Smooth muscle cell (in vitro differentiated cells): ENCODE measurements at regions not wholly inside any gene's neighbourhood (a gene's known extent, or its start where the extent isn't known, plus 50 kb on each side); places are given as distances from the start of the nearest gene placed in this dataset.

Experiments
- DNase-seq: peaks from one replicate; lab custom pipeline; 2025; ENCODE audit not compliant: unreplicated experiment; lab: John Stamatoyannopoulos, UW
- H2AFZ ChIP-seq: fragments of 200-600 bp; sonication (generic); 2 replicates; pipeline ENCODE4 v1.6.0; 2016; ENCODE audit warnings: antibody characterized with exemption, low read depth, mild to moderate bottlenecking
- H3F3A ChIP-seq: fragments of 200-600 bp; sonication (generic); 2 replicates; pipeline ENCODE4 v1.6.0; 2017; ENCODE audit warnings: antibody characterized with exemption, low read depth
- H3K27ac ChIP-seq: fragments of 200-600 bp; sonication (generic); 2 replicates; pipeline ENCODE4 v1.5.1; 2016; ENCODE audit warnings: low read depth, mild to moderate bottlenecking
- H3K27me3 ChIP-seq: fragments of 200-600 bp; sonication (generic); 2 replicates; pipeline ENCODE4 v1.6.1; 2016; ENCODE audit warnings: low read depth, mild to moderate bottlenecking
- H3K36me3 ChIP-seq: fragments of 200-600 bp; sonication (generic); 2 replicates; pipeline ENCODE4 v1.5.1; 2016; ENCODE audit warnings: low read depth
- H3K4me1 ChIP-seq: fragments of 200-600 bp; sonication (generic); 2 replicates; pipeline ENCODE4 v1.5.1; 2016; ENCODE audit warnings: low read depth
- H3K4me2 ChIP-seq: fragments of 200-600 bp; sonication (generic); 2 replicates; pipeline ENCODE4 v1.6.0; 2016; ENCODE audit warnings: mild to moderate bottlenecking
- H3K4me3 ChIP-seq: fragments of 200-600 bp; sonication (generic); 2 replicates; pipeline ENCODE4 v1.5.1; 2016; ENCODE audit warnings: mild to moderate bottlenecking
- H3K79me2 ChIP-seq: fragments of 200-600 bp; sonication (generic); 2 replicates; pipeline ENCODE4 v1.6.0; 2016; ENCODE audit warnings: low read depth, mild to moderate bottlenecking
- H3K9ac ChIP-seq: fragments of 200-600 bp; sonication (generic); 2 replicates; pipeline ENCODE4 v1.6.0; 2016; ENCODE audit warnings: low read depth
- H3K9me3 ChIP-seq: fragments of 200-600 bp; sonication (generic); replicated peaks from 2 replicates; pipeline ENCODE4 v1.5.1; 2016; ENCODE audit warnings: low read depth
- H4K20me1 ChIP-seq: fragments of 200-600 bp; sonication (generic); 2 replicates; pipeline ENCODE4 v1.6.0; 2016; ENCODE audit warnings: low read depth
- WGBS: methylation state at CpG from one replicate; pipeline ENCODE4 v1.1.7; 2016; ENCODE audit warnings: low lambda C conversion rate; 5-methylcytosine and 5-hydroxymethylcytosine counted together
- TF ChIP-seq, protein P1 (sequence below): fragments of 200-600 bp; sonication (generic); IDR thresholded peaks from 2 replicates; pipeline ENCODE4 v1.5.1; 2017; ENCODE audit warnings: borderline replicate concordance, mild to moderate bottlenecking, antibody characterized with exemption; ENCODE audit not compliant: insufficient read depth, poor library complexity, severe bottlenecking

DNA sequence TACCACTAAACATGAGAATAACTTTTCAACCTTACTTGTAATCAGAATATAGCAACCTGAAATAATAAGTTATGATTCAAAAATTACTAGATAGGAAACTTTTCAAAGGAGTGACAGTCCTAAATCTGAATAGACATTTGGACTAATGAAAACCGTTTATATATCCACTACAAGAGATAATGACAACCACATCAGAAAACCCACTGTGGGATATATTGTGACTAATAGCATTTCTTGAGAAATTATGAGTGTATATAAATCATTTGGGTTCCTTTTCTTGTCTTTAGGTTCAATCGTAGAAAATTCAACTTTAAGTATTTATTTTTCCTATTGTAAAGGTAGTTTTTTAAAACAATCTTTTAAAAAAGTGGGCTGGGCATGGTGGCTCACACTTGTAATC, 170.2 kb upstream of the PRSS58 start:
- Histone ChIP-seq H3F3A (no peaks in the 10 kb centered on the region), H3K4me2 (no peak overlapping the region), H3K27me3 (no peaks in the 10 kb centered on the region), H3K4me3 (no peak overlapping the region), H3K36me3 (no peaks in the 10 kb centered on the region), H4K20me1 (no peaks in the 10 kb centered on the region), H3K9ac (no peak overlapping the region), H3K9me3 (no peaks in the 10 kb centered on the region), H2AFZ (no peak overlapping the region), H3K79me2 (no peaks in the 10 kb centered on the region), H3K4me1 (no peaks in the 10 kb centered on the region), H3K27ac (no peak overlapping the region)
- DNase-seq: no peak
- 52% methylated on average over 2 of the region's 2 CpGs for WGBS
- TF ChIP-seq, protein P1, sequence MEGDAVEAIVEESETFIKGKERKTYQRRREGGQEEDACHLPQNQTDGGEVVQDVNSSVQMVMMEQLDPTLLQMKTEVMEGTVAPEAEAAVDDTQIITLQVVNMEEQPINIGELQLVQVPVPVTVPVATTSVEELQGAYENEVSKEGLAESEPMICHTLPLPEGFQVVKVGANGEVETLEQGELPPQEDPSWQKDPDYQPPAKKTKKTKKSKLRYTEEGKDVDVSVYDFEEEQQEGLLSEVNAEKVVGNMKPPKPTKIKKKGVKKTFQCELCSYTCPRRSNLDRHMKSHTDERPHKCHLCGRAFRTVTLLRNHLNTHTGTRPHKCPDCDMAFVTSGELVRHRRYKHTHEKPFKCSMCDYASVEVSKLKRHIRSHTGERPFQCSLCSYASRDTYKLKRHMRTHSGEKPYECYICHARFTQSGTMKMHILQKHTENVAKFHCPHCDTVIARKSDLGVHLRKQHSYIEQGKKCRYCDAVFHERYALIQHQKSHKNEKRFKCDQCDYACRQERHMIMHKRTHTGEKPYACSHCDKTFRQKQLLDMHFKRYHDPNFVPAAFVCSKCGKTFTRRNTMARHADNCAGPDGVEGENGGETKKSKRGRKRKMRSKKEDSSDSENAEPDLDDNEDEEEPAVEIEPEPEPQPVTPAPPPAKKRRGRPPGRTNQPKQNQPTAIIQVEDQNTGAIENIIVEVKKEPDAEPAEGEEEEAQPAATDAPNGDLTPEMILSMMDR: no peak

DNA sequence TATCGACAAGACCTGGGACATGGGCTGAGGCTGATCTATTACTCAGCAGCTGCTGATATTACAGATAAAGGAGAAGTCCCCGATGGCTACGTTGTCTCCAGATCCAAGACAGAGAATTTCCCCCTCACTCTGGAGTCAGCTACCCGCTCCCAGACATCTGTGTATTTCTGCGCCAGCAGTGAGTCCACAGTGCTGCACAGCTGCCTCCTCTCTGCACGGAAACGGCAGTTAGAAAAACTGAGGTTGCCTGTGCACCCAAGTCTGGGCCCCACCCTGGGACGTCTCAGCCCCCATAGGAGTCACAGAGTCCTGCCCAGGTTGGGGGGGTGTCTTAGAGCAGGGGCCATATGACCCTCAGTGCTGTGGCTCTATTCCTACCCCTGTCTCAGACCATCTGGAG, 167.4 kb upstream of the PRSS58 start:
- Histone ChIP-seq H3K79me2 (no peaks in the 10 kb centered on the region), H2AFZ (no peak overlapping the region), H3K4me3 (no peak overlapping the region), H3K36me3 (no peaks in the 10 kb centered on the region), H3K4me2 (no peak overlapping the region), H3K4me1 (no peaks in the 10 kb centered on the region), H3K9me3 (no peaks in the 10 kb centered on the region), H3K27ac (no peak overlapping the region), H3K27me3 (no peaks in the 10 kb centered on the region), H3F3A (no peaks in the 10 kb centered on the region), H3K9ac (no peak overlapping the region), H4K20me1 (no peaks in the 10 kb centered on the region)
- 62% methylated on average over 8 of the region's 8 CpGs for WGBS
- TF ChIP-seq, protein P1: no peak
- DNase-seq: no peak

DNA sequence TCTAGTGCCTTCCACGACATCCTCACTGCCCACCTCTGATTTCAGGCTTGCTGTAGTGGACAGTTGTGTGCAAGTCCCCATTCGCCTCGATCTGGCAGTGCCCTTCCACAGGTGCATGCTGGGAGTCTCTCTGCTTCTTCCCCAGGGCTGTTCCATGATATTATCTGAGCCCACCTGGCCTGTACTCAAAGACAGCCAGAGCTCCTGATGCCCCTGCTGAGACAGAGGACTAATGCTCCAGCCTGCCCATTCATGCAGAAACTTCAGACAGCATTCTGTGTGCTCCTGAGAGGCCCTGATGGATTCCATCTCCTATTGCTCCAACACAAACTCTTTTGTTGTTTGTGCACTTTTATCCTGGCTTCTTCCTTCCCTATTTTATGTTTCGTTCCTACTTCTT, 164.8 kb upstream of the PRSS58 start:
- no peak overlapping the region for H2AFZ ChIP-seq
- H3K9ac ChIP-seq: no peak overlapping the region
- no peaks in the 10 kb centered on the region for H4K20me1 ChIP-seq
- no peaks in the 10 kb centered on the region for H3F3A ChIP-seq
- TF ChIP-seq, protein P1: no peak
- H3K27ac ChIP-seq: no peak overlapping the region
- H3K79me2 ChIP-seq: no peaks in the 10 kb centered on the region
- no peaks in the 10 kb centered on the region for H3K4me1 ChIP-seq
- no peak overlapping the region for H3K4me3 ChIP-seq
- no peak overlapping the region for H3K4me2 ChIP-seq
- no peak for DNase-seq
- H3K27me3 ChIP-seq: no peaks in the 10 kb centered on the region
- WGBS: 97% methylated on average over 4 of the region's 4 CpGs
- H3K36me3 ChIP-seq: no peaks in the 10 kb centered on the region
- H3K9me3 ChIP-seq: no peaks in the 10 kb centered on the region

DNA sequence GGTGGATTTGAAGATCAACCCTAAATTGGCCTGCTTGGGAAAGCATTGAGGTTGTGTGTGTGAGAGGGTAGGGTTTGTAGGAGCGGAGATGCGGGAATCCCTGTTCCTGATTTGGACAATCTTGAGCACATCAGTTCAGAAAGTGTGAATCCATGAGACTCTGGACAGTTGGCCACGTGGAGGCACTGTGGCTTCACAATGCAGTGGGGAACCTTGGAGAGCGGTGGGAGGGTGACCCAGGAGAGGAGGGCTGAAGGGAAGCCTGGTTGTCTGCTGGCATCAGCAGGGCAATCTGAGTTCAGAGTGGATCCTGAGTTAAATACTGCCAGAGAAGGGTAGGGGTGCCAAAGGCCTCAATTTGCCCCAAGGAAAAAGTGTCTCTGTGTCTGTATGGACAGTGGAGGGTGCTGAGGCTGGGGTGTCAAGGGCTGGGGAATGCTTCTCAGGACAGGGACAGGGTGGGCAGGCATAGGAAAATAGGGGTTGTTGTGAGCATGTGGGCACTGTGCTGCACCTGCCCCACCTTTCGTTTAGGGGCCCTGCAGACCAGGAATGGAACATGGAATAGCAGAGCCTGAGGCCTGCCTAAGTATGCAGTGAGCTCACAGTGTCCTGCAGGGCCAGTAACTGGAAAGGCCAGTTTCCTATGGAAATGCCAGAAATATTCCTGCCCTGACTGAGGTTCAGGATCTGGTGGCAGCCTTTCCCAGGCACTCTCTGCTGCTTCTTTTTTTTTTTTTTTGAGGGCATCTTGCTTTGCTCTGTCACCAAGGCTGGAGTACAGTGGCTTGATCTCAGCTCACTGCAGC, 162.9 kb upstream of the PRSS58 start:
- Histone ChIP-seq H3K4me1 (no peaks in the 10 kb centered on the region), H3F3A (no peaks in the 10 kb centered on the region), H3K27ac (no peak overlapping the region), H3K79me2 (no peaks in the 10 kb centered on the region), H3K4me3 (no peak overlapping the region), H3K9me3 (no peaks in the 10 kb centered on the region), H3K4me2 (no peak overlapping the region), H3K36me3 (no peaks in the 10 kb centered on the region), H2AFZ (no peak overlapping the region), H3K27me3 (no peaks in the 10 kb centered on the region), H4K20me1 (no peaks in the 10 kb centered on the region), H3K9ac (no peak overlapping the region)
- WGBS: 67% methylated on average over 5 of the region's 5 CpGs
- no peak for DNase-seq
- TF ChIP-seq, protein P1: peak; percentile 31
